Uterus (tissue), 3 donors: ENCODE measurements at regions not wholly inside any gene's neighbourhood (a gene's known extent, or its start where the extent isn't known, plus 50 kb on each side); places are given as distances from the start of the nearest gene placed in this dataset.

ENCODE experiments used
- DNase-seq, 2 donors: peaks; one replicate each; pipeline ENCODE4 v3.0.0-alpha.2; 2019 to 2020
- H3K27ac ChIP-seq, 2 donors: fragments of 200-600 bp; sonication (generic); 1 replicate in 1 of 2; 2 replicates in 1 of 2; pipeline ENCODE4 v1.5.1; 2016 to 2018
- H3K27me3 ChIP-seq, 2 donors: fragments of 200-600 bp; sonication (generic); one replicate each; pipeline ENCODE4 v1.5.1; 2018 to 2019; ENCODE audit warnings: control low read depth in 1 of 2
- H3K36me3 ChIP-seq, 2 donors: fragments of 200-600 bp; sonication (generic); one replicate each; pipeline ENCODE4 v1.5.1; 2019; ENCODE audit warnings: control low read depth in 1 of 2
- H3K4me1 ChIP-seq, 2 donors: fragments of 200-600 bp; sonication (generic); one replicate each; pipeline ENCODE4 v1.5.1; 2018 to 2019; ENCODE audit warnings: control low read depth in 1 of 2
- H3K4me3 ChIP-seq, 2 donors: fragments of 200-600 bp; sonication (generic); 1 replicate in 1 of 2; 2 replicates in 1 of 2; pipeline ENCODE4 v1.5.1; 2018 to 2019; ENCODE audit warnings: mild to moderate bottlenecking in 1 of 2
- H3K9me3 ChIP-seq, 2 donors: fragments of 200-600 bp; sonication (generic); one replicate each; pipeline ENCODE4 v1.5.1; 2019; ENCODE audit warnings: control low read depth in 1 of 2
- CTCF ChIP-seq, 4 experiments: fragments of 200-600 bp in 2 of 4; fragments of 450-650 bp in 2 of 4; sonication (generic) in 2 of 4; IDR thresholded peaks; one replicate each; pipeline ENCODE4 v1.5.1; 2016 to 2019; ENCODE audit warnings: antibody characterized with exemption in 4 of 4, mild to moderate bottlenecking in 2 of 4, moderate library complexity in 1 of 4
- POLR2A ChIP-seq, 2 donors: fragments of 450-650 bp; IDR thresholded peaks; one replicate each; pipeline ENCODE4 v1.6.1; 2016; ENCODE audit warnings: antibody characterized with exemption in 2 of 2, mild to moderate bottlenecking in 1 of 2, moderate library complexity in 1 of 2
- intact Hi-C: fragments of 100-400 bp; cut with DNase I; formaldehyde crosslinking; loops from one replicate; pipeline ENCODE4 v1.15.1; 2023; ENCODE audit warnings: low total_unique reads
- donor health status: DM: yes; HTN: yes; CAD: no.

- no peak overlapping the region for H3K27ac ChIP-seq
- no peaks in the 10 kb centered on the region for H3K36me3 ChIP-seq
- no peak overlapping the region for H3K4me3 ChIP-seq
- no peaks in the 10 kb centered on the region for H3K27me3 ChIP-seq
- no peaks in the 10 kb centered on the region for H3K9me3 ChIP-seq
- no peak for DNase-seq
- TF ChIP-seq POLR2A (IDR thresholded peaks at IDR 0.05) (no peak), CTCF (IDR thresholded peaks at IDR 0.05) (no peak)
- H3K4me1 ChIP-seq: no peaks in the 10 kb centered on the region
- intact Hi-C loops: no loop called here
These were observed 378.4 kb downstream of the SETD4 start for GRCh38 chr21:35681946-35682345.

GRCh38 chr21:35679076-35679475, 381.2 kb downstream of the SETD4 start:
- H3K27me3 ChIP-seq: no peaks in the 10 kb centered on the region
- no peak overlapping the region for H3K4me3 ChIP-seq
- H3K9me3 ChIP-seq: no peaks in the 10 kb centered on the region
- H3K36me3 ChIP-seq: no peaks in the 10 kb centered on the region
- intact Hi-C loops: no loop called here
- no peaks in the 10 kb centered on the region for H3K4me1 ChIP-seq
- no peak for DNase-seq
- TF ChIP-seq POLR2A (IDR thresholded peaks at IDR 0.05): no peak
- no peak for TF ChIP-seq CTCF (IDR thresholded peaks at IDR 0.05)
- no peak overlapping the region for H3K27ac ChIP-seq

- Histone ChIP-seq H3K4me1 (no peaks in the 10 kb centered on the region), H3K36me3 (no peaks in the 10 kb centered on the region), H3K27me3 (no peaks in the 10 kb centered on the region), H3K27ac (no peak overlapping the region), H3K4me3 (no peak overlapping the region), H3K9me3 (no peaks in the 10 kb centered on the region)
- no peak for TF ChIP-seq CTCF (IDR thresholded peaks at IDR 0.05)
- DNase-seq: no peak
- intact Hi-C loops: no loop called here
These were observed 381.9 kb downstream of the SETD4 start for GRCh38 chr21:35678393-35678792.

GRCh38 chr21:35677298-35677841, 383.0 kb downstream of the SETD4 start:
- no peak for TF ChIP-seq POLR2A (IDR thresholded peaks at IDR 0.05)
- no peak for TF ChIP-seq CTCF (IDR thresholded peaks at IDR 0.05)
- H3K9me3 ChIP-seq: no peaks in the 10 kb centered on the region
- no peak overlapping the region for H3K27ac ChIP-seq
- no peaks in the 10 kb centered on the region for H3K36me3 ChIP-seq
- no peaks in the 10 kb centered on the region for H3K4me1 ChIP-seq
- intact Hi-C loops: no loop called here
- no peak for DNase-seq
- no peak overlapping the region for H3K4me3 ChIP-seq
- no peaks in the 10 kb centered on the region for H3K27me3 ChIP-seq

GRCh38 chr21:35674895-35675470, 385.3 kb downstream of the SETD4 start:
- intact Hi-C loops: no loop called here
- H3K4me1 ChIP-seq: no peaks in the 10 kb centered on the region
- TF ChIP-seq POLR2A (IDR thresholded peaks at IDR 0.05) (no peak), CTCF (IDR thresholded peaks at IDR 0.05) (no peak)
- H3K36me3 ChIP-seq: no peaks in the 10 kb centered on the region
- H3K27ac ChIP-seq: no peak overlapping the region
- DNase-seq: no peak
- no peaks in the 10 kb centered on the region for H3K27me3 ChIP-seq
- no peaks in the 10 kb centered on the region for H3K9me3 ChIP-seq
- no peak overlapping the region for H3K4me3 ChIP-seq
